ENCODE measurements at regions not wholly inside any gene's neighbourhood (a gene's known extent, or its start where the extent isn't known, plus 50 kb on each side); places are given as distances from the start of the nearest gene placed in this dataset.

- ATAC-seq (no peak), FAIRE-seq (no peak), DNase-seq (ENCODE audit: low read depth, low spot score) (no peak)
- ChIA-PET POLR2A (no interaction called here), CTCF (no interaction called here), RAD21 (ENCODE audit: unreplicated experiment) (no interaction called here), SMC1A (ENCODE audit: uncharacterized antibody, unreplicated experiment) (interaction anchor here (1.2 kb wide), 1 partner anchor 47 kb away, joined by 5 read pairs; no protein-coding TSS in a partner anchor)
- no TSS peak for BruUV-seq (replicated peaks)
- intact Hi-C loops (cut with micrococcal nuclease; ENCODE audit: unreplicated experiment), result no loop called here
- Histone ChIP-seq H3K27me3 (replicated peaks in 1 of 2; ENCODE audit: control insufficient read depth in 2 of 2, insufficient read depth in 2 of 2, low read length in 1 of 2) (no peaks in the 10 kb centered on the region), H4K20me1 (ENCODE audit: control insufficient read depth, insufficient read depth) (no peaks in the 10 kb centered on the region), H3K79me2 (ENCODE audit: control insufficient read depth, insufficient read depth, low read length) (no peaks in the 10 kb centered on the region), H3K4me3 (no peak overlapping the region), H3K4me1 (ENCODE audit: control insufficient read depth, insufficient read depth, low read length) (no peaks in the 10 kb centered on the region), H3K36me3 (ENCODE audit: control insufficient read depth in 2 of 2, insufficient read depth in 2 of 2, low read length in 1 of 2) (no peaks in the 10 kb centered on the region), H3K4me2 (ENCODE audit: control insufficient read depth, insufficient read depth) (no peak overlapping the region), H2AFZ (ENCODE audit: control insufficient read depth, low read depth, low read length) (no peak overlapping the region), H3K27ac (ENCODE audit: control insufficient read depth, insufficient read depth) (no peak overlapping the region), H3K9ac (ENCODE audit: control insufficient read depth, insufficient read depth, low read length) (no peak overlapping the region), H3K9me3 (replicated peaks; ENCODE audit: control insufficient read depth, insufficient read depth, low read length) (no peaks in the 10 kb centered on the region; the same call in 2 of the 3 replicates)
- in situ Hi-C loops (cut with MboI), result no loop called here
- TF ChIP-seq IKZF2 (IDR thresholded peaks at IDR 0.05) (no peak), USF2 (IDR thresholded peaks at IDR 0.05; ENCODE audit: borderline replicate concordance, low read depth, low read length) (no peak)
These were observed 636.0 kb upstream of the LRATD1 start for GRCh38 chr2:13996527-13996926.

- ChIA-PET POLR2A (no interaction called here), RAD21 (ENCODE audit: unreplicated experiment) (no interaction called here), CTCF (interaction anchor here (1.3 kb wide), 1 partner anchor 13 kb away, joined by 3 read pairs; no protein-coding TSS in a partner anchor), SMC1A (ENCODE audit: uncharacterized antibody, unreplicated experiment) (interaction anchor here (1.4 kb wide), 1 partner anchor 13 kb away, joined by 3 read pairs; no protein-coding TSS in a partner anchor)
- H3K4me1 ChIP-seq (ENCODE audit: control insufficient read depth, insufficient read depth, low read length), result no peaks in the 10 kb centered on the region
- BruUV-seq (replicated peaks), result no TSS peak
- no peaks in the 10 kb centered on the region for H3K27me3 ChIP-seq (replicated peaks in 1 of 2; ENCODE audit: control insufficient read depth in 2 of 2, insufficient read depth in 2 of 2, low read length in 1 of 2)
- intact Hi-C loops (cut with micrococcal nuclease; ENCODE audit: unreplicated experiment) (no loop called here), in situ Hi-C loops (cut with MboI) (no loop called here)
- no peaks in the 10 kb centered on the region for H3K9me3 ChIP-seq (replicated peaks; ENCODE audit: control insufficient read depth, insufficient read depth, low read length)
- FAIRE-seq (no peak), ATAC-seq (no peak), DNase-seq (ENCODE audit: low read depth, low spot score) (no peak)
- H3K27ac ChIP-seq (ENCODE audit: control insufficient read depth, insufficient read depth), result no peak overlapping the region
- 62% methylated on average over 4 of the region's 4 CpGs for WGBS (ENCODE audit: insufficient coverage, insufficient replicate concordance, low lambda C conversion rate, missing lambda C conversion rate)
- H4K20me1 ChIP-seq (ENCODE audit: control insufficient read depth, insufficient read depth), result no peaks in the 10 kb centered on the region
- H3K4me2 ChIP-seq (ENCODE audit: control insufficient read depth, insufficient read depth), result no peak overlapping the region
- H2AFZ ChIP-seq (ENCODE audit: control insufficient read depth, low read depth, low read length), result no peak overlapping the region
- no peaks in the 10 kb centered on the region for H3K79me2 ChIP-seq (ENCODE audit: control insufficient read depth, insufficient read depth, low read length)
- H3K4me3 ChIP-seq, result no peak overlapping the region
- no peak overlapping the region for H3K9ac ChIP-seq (ENCODE audit: control insufficient read depth, insufficient read depth, low read length)
- H3K36me3 ChIP-seq (ENCODE audit: control insufficient read depth in 2 of 2, insufficient read depth in 2 of 2, low read length in 1 of 2), result no peaks in the 10 kb centered on the region
- TF ChIP-seq HCFC1 (IDR thresholded peaks at IDR 0.05; ENCODE audit: low read length) (no peak), IRF4 (IDR thresholded peaks at IDR 0.05; ENCODE audit: low read depth, low read length) (no peak), ZNF687 (IDR thresholded peaks at IDR 0.05) (no peak), KAT2A (conservative IDR thresholded peaks at IDR 0.05; ENCODE audit: control insufficient read depth, low read depth, low read length) (no peak), BHLHE40 (IDR thresholded peaks at IDR 0.05; ENCODE audit: borderline replicate concordance in 1 of 2, low read depth in 2 of 2, low read length in 1 of 2) (no peak), CUX1 (IDR thresholded peaks at IDR 0.05; ENCODE audit: insufficient replicate concordance, low read depth, low read length) (no peak)
These were observed 621.3 kb upstream of the LRATD1 start for GRCh38 chr2:14011190-14011589.
